ENCODE measurements at regions not wholly inside any gene's neighbourhood (a gene's known extent, or its start where the extent isn't known, plus 50 kb on each side); places are given as distances from the start of the nearest gene placed in this dataset.

GRCh38 chr13:85068231-85068630 is 731.0 kb downstream of the SLITRK6 start:
- DNase-seq: no peak

GRCh38 chr13:85040215-85040614 is 759.0 kb downstream of the SLITRK6 start:
- no peak for DNase-seq

GRCh38 chr13:85031771-85032170 is 767.4 kb downstream of the SLITRK6 start:
- no peak for DNase-seq

GRCh38 chr13:85028035-85028434 is 771.2 kb downstream of the SLITRK6 start:
- no peak for DNase-seq

GRCh38 chr13:85019121-85019520 is 780.1 kb downstream of the SLITRK6 start:
- no peak for DNase-seq

GRCh38 chr13:85013006-85013405 is 786.2 kb downstream of the SLITRK6 start:
- no peak for DNase-seq

- no peak for DNase-seq
Measured at GRCh38 chr13:85009447-85009846, 789.8 kb downstream of the SLITRK6 start.

GRCh38 chr13:84999252-84999651 is 800.0 kb downstream of the SLITRK6 start:
- no peak for DNase-seq

GRCh38 chr13:84998681-84999080 is 800.5 kb downstream of the SLITRK6 start:
- no peak for DNase-seq

GRCh38 chr13:84997858-84998257 is 801.4 kb downstream of the SLITRK6 start:
- DNase-seq: no peak

GRCh38 chr13:84994582-84994981 is 804.6 kb downstream of the SLITRK6 start:
- DNase-seq: no peak

- no peak for DNase-seq
Measured at GRCh38 chr13:84985860-84986259, 813.4 kb downstream of the SLITRK6 start.

GRCh38 chr13:84983321-84983720 is 815.9 kb downstream of the SLITRK6 start:
- no peak for DNase-seq

- DNase-seq: no peak
Measured at GRCh38 chr13:84980571-84980970, 818.6 kb downstream of the SLITRK6 start.

GRCh38 chr13:84978851-84979250 is 820.4 kb downstream of the SLITRK6 start:
- DNase-seq: no peak

GRCh38 chr13:84973661-84974060 is 825.6 kb downstream of the SLITRK6 start:
- DNase-seq: no peak

GRCh38 chr13:84972907-84973306 is 826.3 kb downstream of the SLITRK6 start:
- DNase-seq: no peak

GRCh38 chr13:84962849-84963248 is 836.4 kb downstream of the SLITRK6 start:
- no peak for DNase-seq

- DNase-seq: no peak
Measured at GRCh38 chr13:84962141-84962750, 837.0 kb downstream of the SLITRK6 start.

GRCh38 chr13:84961023-84961422 is 838.2 kb downstream of the SLITRK6 start:
- no peak for DNase-seq

GRCh38 chr13:84959818-84960217 is 839.4 kb downstream of the SLITRK6 start:
- DNase-seq: no peak

GRCh38 chr13:84954636-84955035 is 844.6 kb downstream of the SLITRK6 start:
- DNase-seq: no peak

- no peak for DNase-seq
Measured at GRCh38 chr13:84951128-84951527, 848.1 kb downstream of the SLITRK6 start.

GRCh38 chr13:84946192-84946591 is 853.0 kb downstream of the SLITRK6 start:
- DNase-seq: no peak

GRCh38 chr13:84940798-84941197 is 858.4 kb downstream of the SLITRK6 start:
- no peak for DNase-seq

- no peak for DNase-seq
Measured at GRCh38 chr13:84940167-84940566, 859.1 kb downstream of the SLITRK6 start.
